Endometrial microvascular endothelial cells (primary cell): ENCODE measurements at regions not wholly inside any gene's neighbourhood (a gene's known extent, or its start where the extent isn't known, plus 50 kb on each side); places are given as distances from the start of the nearest gene placed in this dataset.

Experiments used
- in situ Hi-C: cut with HindIII; loops from 2 replicates; pipeline ENCODE4 v1.10.0; 2017; ENCODE audit warnings: low sequenced_read_pairs, low pct_unique_long_range_greater_than_20kb; ENCODE audit errors: inconsistent ontology term

DNA sequence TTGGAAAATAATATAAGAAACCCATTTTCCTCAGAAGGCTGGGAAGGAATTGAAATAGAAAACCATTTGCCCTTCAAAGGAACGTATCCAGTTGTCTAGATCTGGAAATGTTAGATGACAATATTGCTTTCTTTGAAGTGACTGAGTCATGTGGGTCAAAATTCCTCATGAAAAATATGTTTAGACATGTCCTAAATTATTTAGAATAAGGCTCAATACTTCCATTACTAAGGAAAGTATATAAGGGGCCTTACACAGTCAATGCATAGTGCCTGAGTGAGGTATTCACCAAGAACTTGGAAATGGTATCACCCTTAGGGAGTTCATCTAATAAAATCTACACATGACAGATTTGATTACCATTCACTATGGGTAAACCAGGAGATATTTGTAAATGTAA, 619.8 kb upstream of the KCNMB2 start:
- in situ Hi-C loops, result no loop called here

DNA sequence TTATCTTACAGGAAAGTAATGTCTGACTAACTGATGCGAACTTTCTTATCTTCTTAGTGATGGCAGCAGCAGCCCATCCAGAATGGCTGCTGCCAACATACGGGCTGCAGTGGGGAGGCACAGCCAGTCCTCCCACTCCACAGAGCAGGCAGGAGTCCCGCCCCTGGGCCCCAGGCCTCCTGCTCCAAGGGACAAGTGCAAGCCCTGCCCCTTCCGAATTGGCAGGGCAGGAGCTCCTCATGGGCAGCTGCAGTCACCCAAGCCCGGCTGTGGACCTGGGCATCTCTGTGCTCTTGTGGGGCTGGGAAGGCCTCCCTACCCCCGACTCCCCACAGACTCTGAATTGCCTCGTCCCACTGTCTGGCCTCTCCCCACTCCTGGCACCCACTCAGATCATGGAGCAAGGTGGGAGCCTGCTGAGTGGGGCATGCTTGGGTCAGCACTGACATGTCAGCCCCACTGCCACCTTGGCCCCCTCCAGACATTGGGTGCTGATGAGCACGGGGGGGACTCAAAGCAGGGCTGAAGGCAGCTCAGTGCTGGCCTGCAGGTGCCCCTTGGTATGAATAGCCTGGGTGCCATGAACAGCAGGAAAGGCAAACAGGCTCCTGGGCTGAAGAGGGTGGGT, 618.9 kb upstream of the KCNMB2 start:
- in situ Hi-C loops, result no loop called here

DNA sequence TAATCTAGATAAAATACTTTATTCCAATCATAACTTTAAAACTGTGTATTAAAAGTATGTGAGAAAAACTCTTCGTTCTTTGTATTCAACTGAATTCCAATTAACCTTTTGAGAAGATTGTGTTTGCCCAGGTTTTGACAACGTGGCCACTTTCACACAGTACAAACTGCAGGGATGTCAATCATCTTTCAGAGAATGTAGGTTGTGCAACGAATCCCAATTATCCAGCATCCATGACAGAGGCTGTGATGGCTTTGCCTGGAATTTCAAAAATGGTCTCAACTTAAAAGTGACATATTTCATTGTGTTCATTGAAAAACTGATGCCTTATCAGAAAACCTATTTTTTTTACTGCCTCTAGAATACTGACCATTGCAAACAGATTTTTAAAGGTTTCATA, 615.1 kb upstream of the KCNMB2 start:
- in situ Hi-C loops, result no loop called here

DNA sequence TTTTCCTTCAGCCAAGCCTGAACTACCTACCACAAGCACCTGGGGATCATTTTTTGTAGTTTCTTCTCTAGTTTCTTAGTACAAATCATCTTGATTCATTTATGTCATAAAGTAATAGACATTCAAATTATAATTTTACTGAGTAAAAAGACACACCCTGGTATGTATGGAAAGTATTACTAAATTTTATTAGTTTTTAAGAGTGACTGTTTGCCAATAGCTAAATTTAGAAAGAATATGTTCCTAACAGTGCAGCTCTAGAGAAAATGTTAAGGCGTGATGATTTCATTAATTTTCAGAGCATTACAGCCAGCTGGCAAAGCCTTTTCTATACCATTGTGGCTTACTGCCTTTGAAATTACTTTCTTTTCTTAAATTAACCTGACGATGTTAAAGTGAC, 612.0 kb upstream of the KCNMB2 start:
- in situ Hi-C loops, result no loop called here

DNA sequence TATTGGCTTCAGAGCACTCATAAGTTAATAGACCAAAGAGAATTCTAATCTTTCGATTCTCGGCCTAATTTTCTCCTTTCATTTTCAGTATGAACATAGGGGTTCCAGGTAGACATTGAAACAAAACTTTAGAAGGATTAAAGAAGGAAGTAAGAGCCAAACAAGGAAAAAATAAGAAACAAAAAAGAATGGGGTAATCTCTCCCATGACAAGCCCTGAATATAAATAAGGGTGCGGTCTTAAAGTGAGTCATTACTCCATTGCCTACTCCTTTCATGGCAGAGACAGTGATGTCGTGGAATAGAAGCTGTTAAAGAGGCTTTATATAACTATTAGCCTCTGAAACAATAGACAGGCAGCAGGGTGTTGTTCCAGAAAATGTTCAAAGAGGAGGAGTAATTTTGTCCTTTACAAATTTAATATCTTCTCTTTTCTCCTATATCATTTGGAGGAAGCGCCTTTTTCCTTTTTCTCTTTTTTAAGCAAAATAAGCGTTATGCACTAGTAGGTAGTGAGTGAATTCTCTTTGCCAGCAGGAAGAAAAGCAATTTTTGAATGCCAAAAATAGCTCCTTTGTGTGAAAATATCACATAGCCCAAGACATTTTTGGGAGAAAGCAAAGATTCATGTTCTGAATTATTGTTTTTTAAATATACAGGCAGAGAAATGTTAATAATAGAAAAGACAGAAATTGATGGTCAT, 607.9 kb upstream of the KCNMB2 start:
- in situ Hi-C loops, result no loop called here

DNA sequence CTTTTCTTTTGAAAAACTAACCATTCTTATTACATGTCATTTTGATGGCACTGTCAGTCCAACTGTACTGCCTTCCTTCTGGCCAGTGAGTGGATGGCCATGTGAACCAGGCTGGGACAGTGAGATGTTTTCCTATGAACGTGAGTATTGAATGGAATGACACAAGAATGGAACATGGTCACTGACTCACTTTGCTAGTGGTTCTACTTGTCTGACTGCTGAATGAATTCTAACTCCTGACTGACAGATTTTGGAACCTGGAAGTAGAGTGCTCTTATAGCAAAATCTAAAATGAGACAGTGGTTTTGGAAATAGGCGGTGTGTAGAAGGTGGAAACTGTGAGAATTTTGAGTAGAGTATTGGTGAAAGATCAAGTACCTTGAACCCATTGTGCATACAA, 606.9 kb upstream of the KCNMB2 start:
- in situ Hi-C loops, result no loop called here

DNA sequence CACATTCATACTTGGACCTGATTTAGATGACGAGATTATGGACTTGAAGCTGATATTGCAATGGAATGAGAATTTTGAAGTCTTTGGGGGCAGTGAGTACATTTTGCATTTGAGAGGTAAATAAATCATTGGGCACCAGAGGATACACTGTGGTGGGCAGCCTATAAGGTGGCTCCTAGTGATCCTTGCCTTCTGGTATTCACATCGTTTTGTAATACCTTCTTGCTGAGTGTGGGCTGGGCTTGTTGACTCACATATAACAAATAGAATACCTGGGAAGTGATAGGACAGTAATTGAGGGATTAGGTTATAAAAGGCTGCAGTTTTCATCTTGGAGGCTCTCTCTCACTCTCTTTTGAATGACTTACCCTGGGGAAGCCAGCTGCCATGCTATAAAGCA, 605.5 kb upstream of the KCNMB2 start:
- in situ Hi-C loops, result loop anchor here (10.0 kb wide), 1 partner anchor 116 kb away; no protein-coding TSS in a partner anchor

DNA sequence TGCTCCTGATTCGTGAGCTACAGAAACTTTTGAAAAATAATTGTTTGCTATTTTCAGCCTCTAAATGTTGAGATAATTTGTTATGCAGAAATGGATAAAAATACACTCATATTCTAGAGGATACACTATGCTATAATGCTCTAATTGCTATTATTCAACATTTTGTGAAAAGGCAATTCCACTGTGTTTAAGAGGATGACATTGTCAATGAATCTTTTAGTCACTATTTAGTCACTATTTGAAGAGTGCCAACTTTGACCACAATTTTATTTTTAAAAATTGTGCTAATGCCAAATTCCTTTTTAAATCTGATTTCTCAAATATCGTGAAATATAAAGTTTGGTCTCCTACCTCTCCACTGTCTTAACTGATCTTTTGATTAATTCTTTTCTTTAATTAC, 604.9 kb upstream of the KCNMB2 start:
- in situ Hi-C loops, result loop anchor here (10.0 kb wide), 1 partner anchor 117 kb away; no protein-coding TSS in a partner anchor

DNA sequence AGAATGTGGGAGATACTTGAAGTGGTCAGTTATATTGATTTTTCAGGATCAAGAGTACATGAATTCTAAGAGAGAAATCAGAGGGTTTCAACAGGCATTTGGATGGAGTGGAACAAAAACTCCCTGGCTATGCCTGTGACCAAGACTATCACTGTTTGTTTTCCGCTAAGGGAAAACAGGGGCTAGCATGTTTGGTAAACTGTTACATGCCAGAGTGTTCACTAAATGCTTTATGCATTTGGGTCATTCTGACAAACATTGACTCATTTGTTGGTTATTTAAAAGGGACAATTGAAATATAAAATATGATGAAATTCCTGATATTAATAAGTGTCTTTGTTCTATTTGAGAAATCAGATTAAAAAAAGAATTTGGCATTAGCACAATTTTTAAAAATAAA, 603.9 kb upstream of the KCNMB2 start:
- in situ Hi-C loops, result loop anchor here (10.0 kb wide), 1 partner anchor 118 kb away; no protein-coding TSS in a partner anchor

DNA sequence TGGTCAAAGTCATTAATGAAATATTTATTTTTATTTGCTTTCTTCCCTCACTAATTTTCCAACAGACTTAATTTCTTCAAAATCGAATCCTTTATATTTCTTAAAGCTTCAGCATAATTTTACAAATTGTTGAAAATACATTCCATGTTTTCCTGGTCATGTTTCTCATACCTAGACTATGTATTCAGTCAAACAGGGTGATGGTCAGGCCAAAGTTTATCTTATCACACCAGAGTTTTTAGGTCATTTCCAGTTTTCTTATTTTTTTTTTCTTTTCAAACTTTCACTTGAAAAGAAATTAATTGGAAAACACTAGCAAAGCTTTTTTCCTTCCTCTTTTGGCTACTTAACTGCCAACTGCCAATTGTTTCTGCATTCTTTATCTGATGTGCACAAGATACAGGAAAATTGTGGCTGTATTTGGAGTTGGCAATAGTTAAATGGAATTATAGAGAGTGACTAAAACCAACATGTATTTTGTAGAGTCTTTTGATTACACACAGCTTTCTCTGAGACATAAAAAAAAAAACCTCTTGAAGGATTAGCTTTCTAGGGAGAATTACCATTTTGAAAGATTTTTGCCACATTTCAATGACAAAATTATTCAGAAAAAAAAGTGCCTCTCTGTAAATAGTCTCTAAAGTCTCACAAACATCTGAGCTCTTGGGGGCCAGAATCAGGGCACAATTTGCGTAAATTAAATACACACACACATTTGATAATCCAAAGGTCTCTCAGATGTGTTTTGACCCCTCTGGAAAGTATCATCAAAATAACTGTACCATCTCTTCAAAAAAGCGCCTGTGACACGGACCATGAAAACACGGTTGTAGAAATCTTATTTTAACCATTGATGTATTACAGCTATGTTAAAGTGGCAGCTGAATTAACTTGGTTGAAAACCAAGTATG, 603.2 kb upstream of the KCNMB2 start:
- in situ Hi-C loops, result loop anchor here (10.0 kb wide), 1 partner anchor 118 kb away; no protein-coding TSS in a partner anchor

DNA sequence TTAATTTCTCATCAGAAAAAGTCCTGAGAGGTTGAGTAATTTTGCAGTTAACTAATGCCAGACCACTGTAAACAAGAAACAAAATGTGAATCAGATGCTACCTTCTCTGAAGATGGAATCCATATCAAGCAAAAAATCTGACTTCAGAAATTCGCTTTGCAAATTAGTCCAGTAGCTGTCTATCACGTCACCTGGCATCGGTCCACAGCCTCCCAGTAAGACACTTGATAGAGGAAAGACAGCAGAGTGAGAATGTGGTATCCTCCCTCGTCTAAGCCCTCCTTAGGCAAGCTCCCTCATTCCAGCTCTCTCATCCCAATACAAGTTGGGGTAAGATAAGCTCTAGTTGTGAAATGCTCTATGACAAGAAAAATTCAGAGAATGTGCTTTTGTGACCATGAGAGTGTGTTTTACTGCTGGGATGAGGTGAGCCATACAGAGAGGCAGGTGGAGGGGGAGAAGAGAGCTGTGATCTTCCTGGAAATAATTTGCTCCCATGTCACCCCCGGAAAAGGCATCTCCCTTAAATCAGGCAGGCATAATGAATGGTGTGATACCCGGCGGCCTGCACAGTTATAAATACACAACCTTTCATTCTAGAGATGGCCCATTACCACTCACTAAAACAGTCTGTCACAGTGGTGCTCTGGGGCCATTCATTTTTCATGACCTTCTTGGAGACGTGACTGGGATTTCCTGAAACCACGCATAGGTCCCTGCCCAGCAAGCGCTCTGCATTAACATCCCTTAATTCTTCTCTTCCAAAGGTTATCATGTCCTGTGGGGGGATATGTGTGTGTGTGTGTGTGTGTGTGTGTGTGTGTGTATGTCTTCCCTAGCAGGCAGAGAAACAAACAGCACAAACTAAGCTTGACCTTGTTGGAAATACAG, 602.0 kb upstream of the KCNMB2 start:
- in situ Hi-C loops, result loop anchor here (10.0 kb wide), 1 partner anchor 119 kb away; no protein-coding TSS in a partner anchor

DNA sequence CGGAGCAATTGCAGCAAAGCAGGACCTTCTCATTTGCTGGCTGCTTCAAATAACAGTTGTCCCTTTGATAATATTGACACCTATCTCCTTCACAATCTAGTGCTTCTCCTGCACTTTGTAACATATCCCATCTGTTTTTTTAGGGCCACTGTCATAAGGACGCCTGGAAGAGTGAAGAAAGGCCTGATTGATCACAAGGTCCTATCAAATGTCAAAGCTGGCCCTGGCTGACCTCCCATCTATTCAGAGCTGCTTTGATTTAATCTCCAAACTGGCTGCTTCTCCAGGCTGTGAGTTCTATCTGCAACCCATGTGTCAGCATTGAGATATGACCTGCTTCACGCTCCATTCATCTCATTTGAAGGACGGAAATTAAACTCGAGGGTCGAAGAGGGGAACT, 601.2 kb upstream of the KCNMB2 start:
- in situ Hi-C loops, result loop anchor here (10.0 kb wide), 1 partner anchor 120 kb away; no protein-coding TSS in a partner anchor

DNA sequence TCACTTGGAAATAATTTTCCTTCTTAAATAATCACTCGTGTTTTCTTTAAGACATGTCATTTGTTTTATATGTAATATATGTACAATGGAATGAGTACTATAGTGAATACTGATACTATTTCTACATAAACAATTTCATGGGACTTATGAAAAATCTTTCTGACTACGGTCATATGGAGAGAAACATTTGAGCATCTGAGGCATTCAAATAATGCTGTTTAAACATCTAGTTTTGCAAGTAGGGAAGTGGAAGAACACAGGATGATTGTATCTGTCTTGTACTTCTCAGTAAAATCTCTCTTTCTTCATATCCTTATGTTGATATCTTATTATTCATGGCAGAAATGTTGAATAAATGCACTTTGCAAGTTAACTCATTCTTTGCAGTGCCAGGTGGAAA, 599.5 kb upstream of the KCNMB2 start:
- in situ Hi-C loops, result loop anchor here (10.0 kb wide), 1 partner anchor 122 kb away; no protein-coding TSS in a partner anchor

DNA sequence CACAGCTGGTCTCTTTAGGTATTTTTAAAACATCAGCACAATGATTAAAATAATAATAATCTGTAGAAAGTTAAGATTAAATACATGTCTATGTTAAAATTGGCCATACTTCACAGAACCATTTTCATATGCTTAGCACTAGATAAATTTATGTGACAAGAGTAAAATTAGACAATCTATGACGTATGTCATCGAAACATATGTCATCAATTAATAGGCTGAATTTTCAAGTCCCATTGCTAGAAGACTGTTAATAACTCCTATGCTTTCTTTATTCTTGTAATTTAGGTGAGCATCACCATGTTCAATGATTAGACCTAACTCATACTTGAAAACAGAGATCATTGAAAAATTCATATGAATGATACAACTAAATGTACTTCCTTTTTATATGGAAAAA, 593.3 kb upstream of the KCNMB2 start:
- in situ Hi-C loops, result no loop called here

DNA sequence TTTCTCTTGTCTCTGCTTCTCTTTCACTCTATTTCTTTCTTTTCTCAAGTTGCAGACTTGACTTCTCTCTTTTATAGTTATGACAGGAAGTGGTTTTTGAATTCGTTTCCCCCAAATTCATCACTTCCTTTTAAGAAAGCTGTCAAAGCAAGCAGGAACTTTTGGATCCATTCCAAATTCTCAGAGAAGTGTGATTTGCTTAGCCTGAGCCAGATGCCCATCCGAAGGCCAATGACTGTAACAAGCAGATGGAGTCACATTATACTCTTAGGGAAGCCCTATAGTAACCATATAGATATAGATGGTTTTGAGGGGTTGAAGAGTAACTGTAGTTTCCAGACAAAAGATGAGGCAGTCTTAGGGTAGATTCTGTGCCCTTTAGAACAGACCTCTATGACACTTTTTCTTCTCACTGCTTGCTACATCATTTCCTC, 592.0 kb upstream of the KCNMB2 start:
- in situ Hi-C loops, result no loop called here

DNA sequence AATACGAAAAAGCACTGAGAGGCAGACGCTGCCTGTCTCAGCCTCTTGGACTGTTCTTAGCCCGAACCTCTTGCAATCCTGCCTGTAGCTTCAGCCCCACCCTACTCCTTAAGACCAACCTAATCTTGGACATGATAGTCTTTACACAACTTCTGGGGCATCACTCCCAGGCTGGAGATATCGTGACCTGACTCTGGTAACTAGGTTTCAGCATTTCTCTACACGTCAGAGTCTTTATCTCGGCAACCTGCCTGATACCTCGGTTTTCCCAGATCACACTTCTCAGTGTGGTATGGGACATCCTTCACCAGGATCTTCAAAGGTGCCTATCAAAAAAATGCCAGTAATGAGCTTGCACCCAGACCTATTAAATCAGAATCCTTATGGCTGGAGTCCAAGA, 590.2 kb upstream of the KCNMB2 start:
- in situ Hi-C loops, result no loop called here

DNA sequence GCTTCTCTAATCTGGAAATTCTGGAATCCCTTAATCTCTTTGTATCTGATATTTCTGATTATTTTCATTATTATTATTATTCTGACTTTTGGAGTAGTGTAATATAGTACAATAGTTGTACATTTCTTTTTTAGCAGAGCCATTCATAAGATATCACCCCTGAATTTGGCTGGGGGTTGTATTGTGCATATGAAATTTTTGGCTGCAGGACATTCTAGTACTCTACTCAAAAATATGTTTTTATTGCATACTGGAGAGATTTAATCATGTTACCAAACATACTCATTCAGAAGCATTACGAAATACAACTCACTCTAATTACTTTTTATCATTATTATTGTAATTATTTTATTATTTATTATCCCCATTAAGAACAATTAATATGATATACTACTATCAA, 589.7 kb upstream of the KCNMB2 start:
- in situ Hi-C loops, result no loop called here

DNA sequence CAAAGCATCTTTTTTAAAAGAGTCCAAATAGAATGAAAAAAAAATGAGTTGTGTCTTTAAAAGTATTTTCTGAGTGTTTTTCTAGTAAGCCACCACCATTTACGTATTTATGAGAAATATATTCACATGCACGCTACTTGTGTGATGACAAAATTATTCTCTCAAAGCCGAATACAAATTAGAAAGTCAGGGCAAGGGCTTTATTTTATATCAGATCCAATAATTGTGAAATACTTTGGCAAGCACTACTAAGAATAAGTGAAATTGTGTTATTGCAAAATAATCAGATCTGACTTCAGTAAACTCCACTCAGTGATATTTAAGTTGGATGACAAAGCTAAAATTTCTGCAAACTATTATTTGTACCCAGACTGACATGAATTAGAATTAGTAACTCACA, 589.3 kb upstream of the KCNMB2 start:
- in situ Hi-C loops, result no loop called here
